Hepatocyte (in vitro differentiated cells): ENCODE measurements at regions not wholly inside any gene's neighbourhood (a gene's known extent, or its start where the extent isn't known, plus 50 kb on each side); places are given as distances from the start of the nearest gene placed in this dataset.

Experiments used
- DNase-seq: peaks from one replicate; pipeline ENCODE4 v3.0.0-alpha.2; 2016; ENCODE audit warnings: low spot score
- H2AFZ ChIP-seq: fragments of 200-600 bp; sonication (generic); 2 replicates; pipeline ENCODE4 v1.6.0; 2016; ENCODE audit warnings: antibody characterized with exemption, mild to moderate bottlenecking
- H3K27ac ChIP-seq: fragments of 200-600 bp; sonication (generic); 2 replicates; pipeline ENCODE4 v1.5.1; 2016; ENCODE audit warnings: mild to moderate bottlenecking
- H3K27me3 ChIP-seq: fragments of 200-600 bp; sonication (generic); 2 replicates; pipeline ENCODE4 v1.6.1; 2016
- H3K36me3 ChIP-seq: fragments of 200-600 bp; sonication (generic); replicated peaks from 2 replicates; pipeline ENCODE4 v1.5.1; 2016; ENCODE audit warnings: low read depth; ENCODE audit not compliant: insufficient read depth
- H3K4me1 ChIP-seq: fragments of 200-600 bp; sonication (generic); 2 replicates; pipeline ENCODE4 v1.5.1; 2016; ENCODE audit warnings: mild to moderate bottlenecking, moderate library complexity; ENCODE audit not compliant: insufficient read depth
- H3K4me2 ChIP-seq: fragments of 200-600 bp; sonication (generic); 2 replicates; pipeline ENCODE4 v1.6.0; 2016
- H3K4me3 ChIP-seq: fragments of 200-600 bp; sonication (generic); 2 replicates; pipeline ENCODE4 v1.5.1; 2016; ENCODE audit warnings: mild to moderate bottlenecking
- H3K79me2 ChIP-seq: fragments of 200-600 bp; sonication (generic); 2 replicates; pipeline ENCODE4 v1.6.0; 2017; ENCODE audit warnings: mild to moderate bottlenecking
- H3K9me2 ChIP-seq: fragments of 200-600 bp; sonication (generic); replicated peaks from 2 replicates; pipeline ENCODE4 v1.6.0; 2017; ENCODE audit warnings: mild to moderate bottlenecking; ENCODE audit not compliant: insufficient read depth
- H3K9me3 ChIP-seq: fragments of 200-600 bp; sonication (generic); 2 replicates; pipeline ENCODE4 v1.5.1; 2016; ENCODE audit warnings: low read depth, mild to moderate bottlenecking
- H4K20me1 ChIP-seq: fragments of 200-600 bp; sonication (generic); 2 replicates; pipeline ENCODE4 v1.6.0; 2016; ENCODE audit warnings: mild to moderate bottlenecking; ENCODE audit not compliant: insufficient read depth, poor library complexity, severe bottlenecking
- EZH2 ChIP-seq: fragments of 200-600 bp; sonication (generic); IDR thresholded peaks from 2 replicates; pipeline ENCODE4 v1.6.1; 2016; ENCODE audit warnings: antibody characterized with exemption, mild to moderate bottlenecking, borderline replicate concordance
- EZH2phosphoT487 ChIP-seq: fragments of 200-600 bp; sonication (generic); IDR thresholded peaks from one replicate; pipeline ENCODE4 v1.6.1; 2018; ENCODE audit warnings: antibody characterized with exemption, mild to moderate bottlenecking, low read depth, moderate library complexity; ENCODE audit not compliant: unreplicated experiment, severe bottlenecking
- WGBS: methylation state at CpG from one replicate; pipeline ENCODE4 v1.1.6; 2016; ENCODE audit warnings: low lambda C conversion rate; ENCODE audit errors: missing lambda C conversion rate; 5-methylcytosine and 5-hydroxymethylcytosine counted together
- TF ChIP-seq, protein P1 (sequence below): fragments of 200-600 bp; sonication (generic); IDR thresholded peaks from 2 replicates; pipeline ENCODE4 v1.5.1; 2016; ENCODE audit warnings: antibody characterized with exemption, mild to moderate bottlenecking; ENCODE audit not compliant: poor library complexity

DNA sequence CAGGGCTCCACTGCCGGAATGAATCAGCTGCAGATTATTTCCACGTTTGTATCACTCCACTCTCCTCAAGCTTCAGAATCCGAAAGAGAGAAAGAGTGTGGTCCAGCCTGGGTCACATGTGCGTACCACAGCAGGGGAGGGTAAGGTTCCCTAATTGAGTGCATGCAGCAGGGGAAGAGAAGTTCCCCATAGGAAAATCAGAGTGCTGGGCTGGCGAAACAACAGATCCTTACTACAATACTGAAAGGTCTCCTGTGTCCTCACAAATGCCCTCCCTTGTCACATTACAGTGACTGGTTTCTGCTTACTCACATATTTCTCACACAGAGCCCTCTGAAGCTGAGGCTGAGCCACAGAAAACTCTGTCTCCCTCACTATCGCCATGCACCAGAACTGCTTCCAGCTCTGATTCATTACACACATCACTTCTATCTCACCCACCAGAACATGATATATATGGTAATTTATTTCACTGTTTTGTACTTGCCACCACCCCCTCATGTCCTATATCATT is 532.2 kb upstream of the TUSC1 start:
- Histone ChIP-seq H3K27ac (no peak overlapping the region), H3K4me1 (no peaks in the 10 kb centered on the region), H3K4me2 (no peak overlapping the region), H2AFZ (no peak overlapping the region), H3K4me3 (no peak overlapping the region), H3K9me2 (no peaks in the 10 kb centered on the region), H3K9me3 (no peaks in the 10 kb centered on the region), H4K20me1 (no peaks in the 10 kb centered on the region), H3K36me3 (no peaks in the 10 kb centered on the region), H3K79me2 (no peaks in the 10 kb centered on the region), H3K27me3 (no peaks in the 10 kb centered on the region)
- WGBS: 76% methylated on average over 6 of the region's 6 CpGs
- no peak for DNase-seq
- TF ChIP-seq, protein P1, sequence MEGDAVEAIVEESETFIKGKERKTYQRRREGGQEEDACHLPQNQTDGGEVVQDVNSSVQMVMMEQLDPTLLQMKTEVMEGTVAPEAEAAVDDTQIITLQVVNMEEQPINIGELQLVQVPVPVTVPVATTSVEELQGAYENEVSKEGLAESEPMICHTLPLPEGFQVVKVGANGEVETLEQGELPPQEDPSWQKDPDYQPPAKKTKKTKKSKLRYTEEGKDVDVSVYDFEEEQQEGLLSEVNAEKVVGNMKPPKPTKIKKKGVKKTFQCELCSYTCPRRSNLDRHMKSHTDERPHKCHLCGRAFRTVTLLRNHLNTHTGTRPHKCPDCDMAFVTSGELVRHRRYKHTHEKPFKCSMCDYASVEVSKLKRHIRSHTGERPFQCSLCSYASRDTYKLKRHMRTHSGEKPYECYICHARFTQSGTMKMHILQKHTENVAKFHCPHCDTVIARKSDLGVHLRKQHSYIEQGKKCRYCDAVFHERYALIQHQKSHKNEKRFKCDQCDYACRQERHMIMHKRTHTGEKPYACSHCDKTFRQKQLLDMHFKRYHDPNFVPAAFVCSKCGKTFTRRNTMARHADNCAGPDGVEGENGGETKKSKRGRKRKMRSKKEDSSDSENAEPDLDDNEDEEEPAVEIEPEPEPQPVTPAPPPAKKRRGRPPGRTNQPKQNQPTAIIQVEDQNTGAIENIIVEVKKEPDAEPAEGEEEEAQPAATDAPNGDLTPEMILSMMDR: no peak
- TF ChIP-seq EZH2phosphoT487 (no peak), EZH2 (no peak)

- 96% methylated on average over 3 of the region's 3 CpGs for WGBS
- Histone ChIP-seq H3K9me2 (no peaks in the 10 kb centered on the region), H3K79me2 (no peaks in the 10 kb centered on the region), H2AFZ (no peak overlapping the region), H3K4me3 (no peak overlapping the region), H4K20me1 (no peaks in the 10 kb centered on the region), H3K36me3 (no peaks in the 10 kb centered on the region), H3K27ac (no peak overlapping the region), H3K9me3 (no peaks in the 10 kb centered on the region), H3K4me1 (no peaks in the 10 kb centered on the region), H3K27me3 (no peaks in the 10 kb centered on the region), H3K4me2 (no peak overlapping the region)
- DNase-seq: no peak
- TF ChIP-seq EZH2phosphoT487 (no peak), EZH2 (no peak)
- TF ChIP-seq, protein P1: no peak
Observed at GRCh38 chr9:26205261-26205660, 527.0 kb upstream of the TUSC1 start.

- Histone ChIP-seq H3K4me1 (no peaks in the 10 kb centered on the region), H3K4me2 (no peak overlapping the region), H3K9me2 (no peaks in the 10 kb centered on the region), H3K36me3 (no peaks in the 10 kb centered on the region), H3K9me3 (no peaks in the 10 kb centered on the region), H3K79me2 (no peaks in the 10 kb centered on the region), H3K4me3 (no peak overlapping the region), H2AFZ (no peak overlapping the region), H3K27me3 (no peaks in the 10 kb centered on the region), H4K20me1 (no peaks in the 10 kb centered on the region), H3K27ac (no peak overlapping the region)
- TF ChIP-seq EZH2phosphoT487 (no peak), EZH2 (no peak)
- TF ChIP-seq, protein P1: no peak
- WGBS: 89% methylated on average over 2 of the region's 2 CpGs
- DNase-seq: no peak
Observed at GRCh38 chr9:26193237-26193636, 515.0 kb upstream of the TUSC1 start.

GRCh38 chr9:26191711-26192110 is 513.5 kb upstream of the TUSC1 start:
- Histone ChIP-seq H4K20me1 (no peaks in the 10 kb centered on the region), H3K9me3 (no peaks in the 10 kb centered on the region), H3K27me3 (no peaks in the 10 kb centered on the region), H3K9me2 (no peaks in the 10 kb centered on the region), H3K27ac (no peak overlapping the region), H3K79me2 (no peaks in the 10 kb centered on the region), H3K4me1 (no peaks in the 10 kb centered on the region), H3K4me3 (no peak overlapping the region), H3K36me3 (no peaks in the 10 kb centered on the region), H2AFZ (no peak overlapping the region), H3K4me2 (no peak overlapping the region)
- no peak for DNase-seq
- TF ChIP-seq EZH2phosphoT487 (no peak), EZH2 (no peak)
- TF ChIP-seq, protein P1: no peak
- WGBS: 71% methylated on average over 1 of the region's 1 CpG
